Activated CD4-positive, alpha-beta T cell treated with anti-CD3 and anti-CD28 coated beads, Interleukin-2, amount 10 ng/mL, durations not matched to agents 7 days and 5 days (primary cell): ENCODE measurements at regions not wholly inside any gene's neighbourhood (a gene's known extent, or its start where the extent isn't known, plus 50 kb on each side); places are given as distances from the start of the nearest gene placed in this dataset.
"Not testable (repeated sequence)": the region's sequence is repeated elsewhere in the genome, so short reads cannot be mapped to it uniquely, and the experiment has no call there.

Experiments
- CTCF ChIA-PET: fragments of 350-600 bp; sonication (Branson Sonifier 250); formaldehyde crosslinking; loops from one replicate; lab custom pipeline; 2021; ENCODE audit warnings: antibody characterized with exemption; lab: Charles Lee
- POLR2A ChIA-PET: fragments of 350-600 bp; sonication (Branson Sonifier 250); formaldehyde crosslinking; loops from one replicate; lab custom pipeline; 2021; ENCODE audit warnings: antibody characterized with exemption; lab: Charles Lee
- DNase-seq: peaks from one replicate; pipeline ENCODE4 v3.0.0-alpha.2; 2020
- H3K27ac Mint-ChIP-seq: one replicate; pipeline ENCODE4 v1.8.0; 2021; ENCODE audit warnings: mild to moderate bottlenecking, moderate library complexity, mixed read lengths
- H3K27me3 Mint-ChIP-seq: one replicate; pipeline ENCODE4 v1.8.0; 2021; ENCODE audit warnings: mixed read lengths
- H3K36me3 Mint-ChIP-seq: one replicate; pipeline ENCODE4 v1.8.0; 2021; ENCODE audit warnings: low read depth, mixed read lengths
- H3K4me1 Mint-ChIP-seq: one replicate; pipeline ENCODE4 v1.8.0; 2021; ENCODE audit warnings: mixed read lengths
- H3K4me3 Mint-ChIP-seq: one replicate; pipeline ENCODE4 v1.8.0; 2021; ENCODE audit warnings: mild to moderate bottlenecking, moderate library complexity, mixed read lengths
- H3K9me3 Mint-ChIP-seq: one replicate; pipeline ENCODE4 v1.8.0; 2021; ENCODE audit warnings: mixed read lengths

DNA sequence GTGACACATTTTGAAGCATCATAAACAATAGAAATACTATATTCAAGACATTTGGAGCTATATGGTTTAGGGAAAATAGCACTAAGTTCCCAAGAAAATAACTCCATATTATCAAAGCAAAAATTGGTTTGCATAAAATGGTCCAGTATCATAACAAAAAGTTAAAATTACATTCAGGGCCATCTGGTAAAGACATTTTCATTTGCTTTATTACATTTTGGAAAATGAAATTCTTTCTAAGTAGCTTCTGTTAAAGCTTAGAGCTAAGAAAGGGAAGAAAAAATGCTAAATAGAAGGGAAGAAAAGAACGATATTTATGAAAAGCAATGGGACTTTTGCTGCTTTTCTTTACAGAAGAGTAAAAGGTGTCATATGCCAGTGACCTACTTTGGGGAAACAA, 155.4 kb upstream of the GOT2 start:
- H3K9me3 Mint-ChIP-seq: peaks cover 3% of the 10 kb centered on the region
- no peaks in the 10 kb centered on the region for H3K36me3 Mint-ChIP-seq
- CTCF ChIA-PET: no interaction called here
- DNase-seq: no peak
- H3K4me1 Mint-ChIP-seq: no peaks in the 10 kb centered on the region
- no peak overlapping the region for H3K4me3 Mint-ChIP-seq
- H3K27ac Mint-ChIP-seq: no peak overlapping the region
- POLR2A ChIA-PET: no interaction called here
- H3K27me3 Mint-ChIP-seq: no peaks in the 10 kb centered on the region

DNA sequence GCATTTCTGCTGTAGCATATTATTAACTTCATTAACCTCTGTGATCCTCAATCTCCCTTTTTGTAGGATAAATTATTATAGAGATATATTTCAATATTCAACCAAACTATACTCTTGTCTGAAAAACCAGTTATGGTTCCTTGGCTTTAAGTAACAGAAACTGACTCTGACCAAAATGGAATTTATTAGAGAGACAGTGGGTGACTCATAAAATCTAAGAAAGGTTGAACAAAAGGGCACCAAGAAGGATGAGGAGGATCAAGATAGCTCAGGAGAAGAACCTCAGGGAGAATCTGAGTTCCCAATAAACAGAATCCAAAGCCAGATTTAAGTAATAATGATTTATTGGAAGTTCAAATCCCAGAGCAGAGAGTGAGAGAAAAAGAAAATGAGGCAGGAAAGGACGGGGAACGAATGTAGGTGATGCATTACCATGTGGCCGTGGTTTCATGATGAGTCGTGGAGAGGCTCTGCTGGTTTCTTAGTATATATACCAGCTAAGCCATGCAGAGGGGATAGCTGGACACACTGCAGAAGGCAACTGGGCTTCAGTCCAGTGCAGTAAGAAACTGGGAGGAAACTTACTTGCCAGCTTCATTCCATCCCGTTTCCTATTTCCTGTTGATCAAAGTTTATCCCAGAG, 151.5 kb upstream of the GOT2 start:
- Mint-ChIP-seq H3K36me3 (no peaks in the 10 kb centered on the region), H3K9me3 (peaks cover 3% of the 10 kb centered on the region), H3K27me3 (no peaks in the 10 kb centered on the region), H3K4me3 (no peak overlapping the region), H3K27ac (no peak overlapping the region), H3K4me1 (no peaks in the 10 kb centered on the region)
- CTCF ChIA-PET: interaction anchor here (0.6 kb wide), 1 partner anchor 12 kb away, joined by 5 read pairs; no protein-coding TSS in a partner anchor
- POLR2A ChIA-PET: no interaction called here
- no peak for DNase-seq

DNA sequence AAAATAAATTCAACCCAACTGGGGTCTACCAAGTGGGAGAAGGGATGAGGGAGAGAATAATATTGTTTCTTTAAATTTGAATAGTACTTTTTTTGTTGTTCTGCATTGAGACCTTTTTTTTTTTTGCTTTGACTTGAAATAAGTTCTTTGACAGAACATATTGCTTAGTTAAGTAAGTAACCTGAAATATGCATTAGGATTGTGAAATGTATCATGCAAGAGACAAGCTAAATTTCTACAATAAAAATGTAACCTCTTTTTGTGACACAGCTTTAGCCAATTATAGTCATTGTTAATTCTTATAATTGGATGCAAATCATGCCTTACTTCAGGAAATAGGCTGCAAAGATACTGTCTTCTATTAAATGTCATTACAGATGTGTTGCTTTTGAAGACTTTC, 150.0 kb upstream of the GOT2 start:
- POLR2A ChIA-PET: no interaction called here
- no peaks in the 10 kb centered on the region for H3K4me1 Mint-ChIP-seq
- DNase-seq: no peak
- no peak overlapping the region for H3K4me3 Mint-ChIP-seq
- H3K36me3 Mint-ChIP-seq: no peaks in the 10 kb centered on the region
- CTCF ChIA-PET: no interaction called here
- peaks cover 6% of the 10 kb centered on the region for H3K9me3 Mint-ChIP-seq
- H3K27ac Mint-ChIP-seq: no peak overlapping the region
- H3K27me3 Mint-ChIP-seq: no peaks in the 10 kb centered on the region

DNA sequence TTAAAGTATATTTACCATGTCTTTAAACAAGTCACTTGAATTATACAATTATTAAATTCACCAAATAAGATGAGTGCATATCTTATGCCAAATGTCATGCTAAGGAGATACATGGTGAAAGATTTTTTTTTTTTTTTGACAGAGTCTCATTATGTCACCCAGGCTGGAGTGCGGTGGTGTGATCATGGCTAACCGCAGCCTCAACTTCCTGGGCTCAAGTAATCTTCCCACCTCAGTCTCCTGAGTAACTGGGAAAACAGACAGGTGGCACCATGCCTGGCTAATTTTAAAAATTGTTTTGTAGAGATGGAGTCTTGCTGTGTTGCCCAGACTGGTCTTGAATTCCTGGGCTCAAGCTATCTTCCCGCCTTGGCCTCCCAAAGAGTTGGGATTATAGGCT, 149.0 kb upstream of the GOT2 start:
- POLR2A ChIA-PET: no interaction called here
- H3K4me1 Mint-ChIP-seq: no peaks in the 10 kb centered on the region
- H3K9me3 Mint-ChIP-seq: peaks cover 7% of the 10 kb centered on the region
- H3K4me3 Mint-ChIP-seq: no peak overlapping the region
- H3K27me3 Mint-ChIP-seq: no peaks in the 10 kb centered on the region
- CTCF ChIA-PET: no interaction called here
- H3K36me3 Mint-ChIP-seq: no peaks in the 10 kb centered on the region
- H3K27ac Mint-ChIP-seq: no peak overlapping the region
- no peak for DNase-seq

DNA sequence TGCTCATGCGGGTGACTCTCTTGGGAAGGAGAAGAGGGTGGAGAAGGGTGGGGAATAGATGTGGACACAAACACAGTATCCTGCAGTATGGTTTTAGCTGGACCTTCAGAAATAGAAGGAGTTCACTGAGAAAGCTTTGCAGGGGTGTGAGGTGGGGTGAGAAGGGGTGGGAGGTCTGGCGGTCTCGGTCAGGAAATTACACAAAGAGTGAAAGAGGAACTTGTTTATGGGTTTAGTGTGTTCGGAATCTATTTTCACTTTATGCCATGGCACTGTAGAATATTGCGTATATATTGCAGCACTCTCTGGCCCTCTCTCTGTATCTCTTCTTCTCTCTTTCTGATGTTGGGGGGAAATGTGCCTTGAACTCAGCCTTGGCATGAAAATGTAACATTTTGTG, 148.2 kb upstream of the GOT2 start:
- no peaks in the 10 kb centered on the region for H3K36me3 Mint-ChIP-seq

DNA sequence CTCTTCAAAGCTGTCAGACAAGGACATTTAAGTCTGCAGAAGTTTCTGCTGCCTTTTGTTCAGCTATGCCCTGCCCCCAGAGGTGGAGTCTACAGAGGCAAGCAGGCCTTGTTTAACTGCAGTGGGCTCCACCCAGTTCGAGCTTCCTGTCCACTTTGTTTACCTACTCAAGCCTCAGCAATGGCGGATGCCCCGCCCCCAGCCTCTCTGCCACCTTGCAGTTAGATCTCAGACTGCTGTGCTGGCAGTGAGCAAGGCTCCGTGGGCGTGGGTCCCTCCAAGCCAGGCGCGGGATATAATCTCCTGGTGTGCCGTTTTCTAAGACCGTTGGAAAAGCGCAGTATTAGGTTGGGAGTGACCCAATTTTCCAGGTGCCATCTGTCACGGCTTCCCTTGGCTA, 144.5 kb upstream of the GOT2 start:
- H3K36me3 Mint-ChIP-seq, DNase-seq, POLR2A ChIA-PET, CTCF ChIA-PET, H3K4me1 Mint-ChIP-seq, H3K27me3 Mint-ChIP-seq, H3K4me3 Mint-ChIP-seq, H3K27ac Mint-ChIP-seq, H3K9me3 Mint-ChIP-seq: not testable (repeated sequence)

More for the DNA sequence above, 148.2 kb upstream of the GOT2 start:
- Mint-ChIP-seq H3K4me1 (no peaks in the 10 kb centered on the region), H3K9me3 (peaks cover 7% of the 10 kb centered on the region), H3K27ac (no peak overlapping the region), H3K27me3 (no peaks in the 10 kb centered on the region), H3K4me3 (no peak overlapping the region)
- POLR2A ChIA-PET: no interaction called here
- CTCF ChIA-PET: no interaction called here
- no peak for DNase-seq

DNA sequence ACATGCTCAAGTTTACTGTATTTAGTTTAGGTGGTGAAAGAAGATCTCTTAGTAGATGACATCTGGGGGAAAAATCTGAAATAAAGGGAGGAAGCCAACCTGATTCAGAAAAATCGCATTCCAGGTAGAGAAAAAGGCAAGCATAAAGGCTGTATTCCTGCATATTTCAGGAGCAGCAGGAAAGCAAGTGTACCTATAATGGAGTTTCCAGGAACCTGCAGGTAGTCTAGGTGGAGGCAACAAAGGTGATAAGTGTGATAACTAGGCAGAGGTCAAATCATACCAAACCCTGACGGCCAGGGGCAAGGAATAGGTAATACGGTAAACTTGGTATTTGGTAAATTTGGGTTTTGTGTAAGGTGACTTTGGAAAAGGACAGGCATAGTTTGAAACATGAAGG, 132.8 kb upstream of the GOT2 start:
- no peak for DNase-seq
- Mint-ChIP-seq H3K27me3 (no peaks in the 10 kb centered on the region), H3K36me3 (no peaks in the 10 kb centered on the region), H3K27ac (no peak overlapping the region), H3K4me1 (no peaks in the 10 kb centered on the region), H3K4me3 (no peak overlapping the region), H3K9me3 (no peaks in the 10 kb centered on the region)
- POLR2A ChIA-PET: no interaction called here
- CTCF ChIA-PET: interaction anchor here (0.6 kb wide), 1 partner anchor 1009 kb away, joined by 4 read pairs; no protein-coding TSS in a partner anchor

DNA sequence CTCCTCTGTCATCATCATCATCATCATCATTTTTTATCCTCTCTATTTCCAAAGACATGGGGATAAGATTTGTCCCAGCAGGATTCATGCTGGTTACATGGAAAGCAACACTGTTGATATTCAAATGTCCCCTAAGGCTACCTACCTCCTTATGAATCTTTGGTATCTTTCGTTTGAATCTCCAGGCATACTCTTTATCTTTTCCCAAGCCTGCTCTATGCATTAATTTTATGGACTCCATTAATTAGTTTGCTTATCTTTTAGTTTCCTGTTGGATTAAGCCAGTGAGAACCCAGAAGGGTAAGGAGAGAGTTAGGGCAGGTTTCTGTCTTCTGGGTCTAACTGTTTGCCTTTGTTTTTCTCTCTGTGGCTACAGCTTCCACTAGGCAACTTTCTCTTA, 129.6 kb upstream of the GOT2 start:
- ChIA-PET CTCF (no interaction called here), POLR2A (no interaction called here)

DNA sequence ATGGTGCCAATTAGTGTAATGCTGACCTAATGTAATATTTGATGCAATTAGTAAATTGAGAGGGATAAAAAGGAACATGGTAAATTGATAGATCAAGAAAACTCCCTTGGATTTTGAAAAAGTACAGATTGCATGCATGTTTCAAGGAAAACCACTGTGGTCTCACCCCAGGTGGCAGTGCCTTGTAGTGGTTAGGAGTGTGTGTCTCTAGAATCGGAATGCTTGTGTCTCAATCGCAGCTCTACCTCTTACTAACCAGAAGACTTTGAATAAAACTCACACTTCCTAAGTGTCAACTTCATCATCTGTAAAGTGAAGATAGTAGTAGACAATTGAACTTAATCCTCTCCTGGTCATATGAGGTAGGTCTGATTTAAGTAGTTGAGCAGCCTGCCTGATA, 128.9 kb upstream of the GOT2 start:
- no peaks in the 10 kb centered on the region for H3K27me3 Mint-ChIP-seq
- H3K4me1 Mint-ChIP-seq: no peaks in the 10 kb centered on the region
- DNase-seq: no peak
- H3K9me3 Mint-ChIP-seq: no peaks in the 10 kb centered on the region
- ChIA-PET POLR2A (no interaction called here), CTCF (no interaction called here)
- no peaks in the 10 kb centered on the region for H3K36me3 Mint-ChIP-seq
- H3K4me3 Mint-ChIP-seq: no peak overlapping the region
- H3K27ac Mint-ChIP-seq: no peak overlapping the region

More for the DNA sequence above, 129.6 kb upstream of the GOT2 start:
- no peak for DNase-seq
- Mint-ChIP-seq H3K36me3 (no peaks in the 10 kb centered on the region), H3K9me3 (no peaks in the 10 kb centered on the region), H3K27me3 (no peaks in the 10 kb centered on the region), H3K4me1 (no peaks in the 10 kb centered on the region), H3K4me3 (no peak overlapping the region), H3K27ac (no peak overlapping the region)

DNA sequence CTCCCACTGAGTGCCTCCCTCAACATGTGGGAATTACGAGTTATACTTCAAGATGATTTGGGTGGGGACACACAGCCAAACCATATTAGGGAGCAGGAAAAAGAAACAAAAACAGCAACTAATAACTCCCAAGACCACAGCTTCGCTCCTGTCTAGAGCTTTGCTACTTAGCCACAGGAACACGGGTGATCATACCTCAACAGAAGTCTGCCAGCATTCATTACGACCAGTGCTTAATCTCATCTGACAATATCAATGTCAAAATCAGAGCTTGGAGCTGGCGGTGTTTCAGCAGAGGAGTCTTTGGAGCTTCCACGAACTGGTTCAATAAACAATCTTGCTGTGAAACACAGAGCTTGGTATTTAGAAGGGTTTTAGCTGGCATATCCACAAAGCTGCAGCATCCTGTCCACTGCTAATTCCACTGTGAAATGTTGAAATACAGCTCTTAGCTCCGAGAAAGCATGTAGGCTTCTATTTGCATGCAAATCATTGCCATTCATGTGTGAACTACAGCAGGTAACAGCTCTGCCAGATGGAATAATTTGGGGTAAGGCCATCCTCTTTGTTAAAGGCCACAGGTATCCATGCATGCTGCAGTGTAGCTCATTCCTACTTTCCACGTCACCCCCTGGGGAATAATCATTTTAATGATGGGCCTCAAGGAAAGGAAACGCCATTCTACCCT, 128.4 kb upstream of the GOT2 start:
- ChIA-PET CTCF (no interaction called here), POLR2A (no interaction called here)
- Mint-ChIP-seq H3K27me3 (no peaks in the 10 kb centered on the region), H3K4me1 (no peaks in the 10 kb centered on the region), H3K4me3 (no peak overlapping the region), H3K9me3 (no peaks in the 10 kb centered on the region), H3K27ac (no peak overlapping the region), H3K36me3 (no peaks in the 10 kb centered on the region)
- no peak for DNase-seq

DNA sequence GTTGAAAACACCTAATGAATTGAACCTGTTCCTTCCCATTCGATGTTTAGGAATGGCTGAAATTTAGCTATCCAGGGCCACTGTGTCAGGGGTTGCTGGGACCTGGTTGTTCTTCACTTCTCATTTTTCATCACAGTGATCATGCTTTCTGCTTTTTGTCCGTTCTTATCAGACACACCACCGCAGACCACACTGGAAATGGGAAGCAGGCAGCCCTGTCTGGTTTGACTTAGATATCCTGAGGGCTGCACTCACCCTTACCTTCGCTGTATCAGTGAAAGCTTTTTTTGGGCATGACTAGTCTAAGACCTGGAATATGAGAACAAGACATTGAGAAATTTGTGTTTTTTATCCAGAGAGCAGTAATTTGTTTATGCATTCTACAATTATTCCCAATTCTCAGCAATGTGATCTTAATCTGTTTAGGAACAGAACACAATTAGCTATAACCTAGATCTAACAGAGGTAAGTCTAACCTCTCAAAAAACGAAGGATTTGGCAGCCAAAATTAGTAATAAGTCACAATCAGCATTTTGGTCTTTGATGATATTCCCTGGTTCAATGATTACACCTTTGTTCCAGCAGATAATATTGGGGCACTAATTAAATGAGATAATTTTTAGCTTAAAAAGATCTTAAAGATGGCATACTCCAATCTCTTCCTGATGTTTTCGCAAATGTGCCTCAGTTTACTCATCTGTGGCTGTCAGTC, 126.0 kb upstream of the GOT2 start:
- no peaks in the 10 kb centered on the region for H3K9me3 Mint-ChIP-seq
- H3K4me1 Mint-ChIP-seq: no peaks in the 10 kb centered on the region
- CTCF ChIA-PET: no interaction called here
- POLR2A ChIA-PET: no interaction called here
- no peaks in the 10 kb centered on the region for H3K36me3 Mint-ChIP-seq
- no peak overlapping the region for H3K4me3 Mint-ChIP-seq
- no peaks in the 10 kb centered on the region for H3K27me3 Mint-ChIP-seq
- no peak for DNase-seq
- no peak overlapping the region for H3K27ac Mint-ChIP-seq

DNA sequence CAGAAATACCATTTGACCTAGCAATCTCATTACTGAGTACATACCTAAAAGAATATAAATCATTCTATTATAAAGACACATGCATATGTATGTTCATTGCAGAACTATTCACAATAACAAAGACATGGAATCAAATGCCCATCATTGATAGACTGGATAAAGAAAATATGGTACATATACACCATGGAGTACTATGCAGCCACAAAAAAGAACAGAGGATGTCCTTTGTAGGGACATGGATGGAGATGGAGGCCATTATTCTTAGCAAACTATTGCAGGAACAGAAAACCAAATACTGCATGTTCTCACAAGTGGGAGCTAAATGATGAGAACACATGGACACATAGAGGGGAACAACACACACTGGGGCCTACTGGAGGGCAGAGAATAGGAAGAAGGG, 124.5 kb upstream of the GOT2 start:
- H3K4me1 Mint-ChIP-seq, H3K36me3 Mint-ChIP-seq, POLR2A ChIA-PET, H3K4me3 Mint-ChIP-seq, H3K9me3 Mint-ChIP-seq, H3K27ac Mint-ChIP-seq, DNase-seq, H3K27me3 Mint-ChIP-seq: not testable (repeated sequence)
- CTCF ChIA-PET: interaction anchor here (0.6 kb wide), 1 partner anchor 256 kb away, joined by 3 read pairs; no protein-coding TSS in a partner anchor

DNA sequence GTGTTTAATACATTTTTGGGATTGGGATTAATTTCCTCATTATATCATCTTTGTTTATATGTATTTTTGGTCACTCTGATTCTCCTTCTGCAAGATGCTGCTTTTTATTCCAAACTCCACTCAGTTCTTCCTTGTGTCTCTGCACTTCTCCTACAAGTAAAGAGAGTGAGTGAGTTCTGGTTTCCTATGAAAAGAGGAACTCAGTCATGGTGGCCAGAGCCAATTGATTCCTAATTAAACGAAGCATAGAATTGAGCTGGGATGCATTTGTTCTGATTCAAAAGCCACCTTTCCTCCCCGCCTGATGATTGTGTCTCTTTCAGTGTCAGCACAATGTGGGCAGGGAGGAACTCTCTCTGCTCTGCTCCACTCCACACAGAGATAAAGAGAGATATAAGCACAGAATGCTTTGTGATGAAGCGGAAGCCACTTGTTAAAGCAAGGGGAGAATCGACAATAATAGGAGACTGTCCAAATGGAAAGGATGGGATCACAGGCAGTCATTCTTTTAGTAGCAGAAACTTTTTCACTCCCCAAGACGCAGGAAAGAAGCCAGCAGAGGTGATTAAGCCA, 121.3 kb upstream of the GOT2 start:
- no peaks in the 10 kb centered on the region for H3K27me3 Mint-ChIP-seq
- H3K36me3 Mint-ChIP-seq: no peaks in the 10 kb centered on the region
- H3K9me3 Mint-ChIP-seq: no peaks in the 10 kb centered on the region
- CTCF ChIA-PET: no interaction called here
- POLR2A ChIA-PET: no interaction called here
- H3K27ac Mint-ChIP-seq: no peak overlapping the region
- DNase-seq: no peak
- H3K4me3 Mint-ChIP-seq: no peak overlapping the region
- H3K4me1 Mint-ChIP-seq: no peaks in the 10 kb centered on the region
